Skeletal muscle cell (primary cell): ENCODE measurements at regions not wholly inside any gene's neighbourhood (a gene's known extent, or its start where the extent isn't known, plus 50 kb on each side); places are given as distances from the start of the nearest gene placed in this dataset.

Source experiments
- DNase-seq: peaks from one replicate; pipeline ENCODE4 v3.0.0-alpha.2; 2010; ENCODE audit warnings: low read depth
- H3K4me3 ChIP-seq: 2 replicates; pipeline ENCODE4 v1.5.1; 2011; ENCODE audit warnings: low read depth, mild to moderate bottlenecking, control low read depth, low read length, moderate library complexity

DNA sequence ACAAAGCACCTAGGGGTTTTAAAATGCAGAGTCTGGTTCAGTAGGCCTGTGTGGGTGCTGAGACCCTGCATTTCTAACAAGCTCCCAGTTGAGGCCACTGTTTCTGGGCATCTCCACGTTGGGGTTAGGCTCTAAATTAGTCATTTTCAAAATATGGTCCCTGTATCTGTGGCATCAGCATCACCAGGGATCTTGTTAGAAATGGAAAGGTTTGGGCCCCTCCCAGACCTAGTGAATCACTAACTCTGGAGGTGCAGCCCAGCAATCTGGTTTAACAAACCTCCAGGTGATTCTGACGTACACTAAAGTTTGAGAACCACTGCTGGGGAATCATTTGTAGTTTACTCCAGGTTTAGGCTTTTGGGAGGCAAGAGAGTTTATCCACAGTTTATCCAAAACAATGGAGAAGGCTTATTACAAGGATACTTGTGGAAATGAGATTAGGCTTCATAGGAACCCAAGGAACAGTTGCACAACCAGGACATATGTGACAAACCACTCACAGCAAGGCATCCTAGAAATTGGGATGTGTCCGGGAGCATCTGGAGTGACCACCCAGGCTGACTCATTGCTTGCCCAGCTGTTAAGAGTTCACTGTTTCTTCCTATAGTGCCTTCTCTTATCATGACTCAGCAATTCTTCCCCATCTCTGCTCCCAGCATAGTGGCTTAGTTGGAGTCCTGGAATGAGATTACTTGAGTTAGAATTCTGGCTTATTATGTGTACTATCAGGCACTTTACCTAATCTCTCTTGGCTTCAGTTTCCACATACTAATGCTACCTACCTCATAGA lies 71.6 kb upstream of the STXBP6 start:
- no peak overlapping the region for H3K4me3 ChIP-seq
- DNase-seq, result peak; percentile 88

DNA sequence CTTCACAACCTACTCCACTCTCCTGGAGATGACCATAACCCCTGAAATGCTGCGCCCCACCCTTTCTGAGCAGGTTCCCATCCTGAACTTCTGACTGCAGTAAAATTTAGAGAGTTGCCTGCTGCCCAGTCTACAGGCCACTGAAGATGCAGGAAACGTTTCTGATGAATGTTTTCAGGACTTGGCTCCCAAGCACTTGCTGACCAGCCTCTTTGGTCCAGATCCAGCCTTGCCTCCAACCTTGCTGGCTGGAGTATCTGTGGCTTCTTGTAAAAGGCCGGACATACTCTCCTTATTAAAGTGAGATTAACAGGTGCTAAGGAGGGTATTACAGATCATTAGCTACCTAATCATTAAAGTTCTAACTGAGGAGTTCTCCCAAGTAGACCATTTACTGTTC lies 70.3 kb upstream of the STXBP6 start:
- no peak overlapping the region for H3K4me3 ChIP-seq
- DNase-seq, result no peak

DNA sequence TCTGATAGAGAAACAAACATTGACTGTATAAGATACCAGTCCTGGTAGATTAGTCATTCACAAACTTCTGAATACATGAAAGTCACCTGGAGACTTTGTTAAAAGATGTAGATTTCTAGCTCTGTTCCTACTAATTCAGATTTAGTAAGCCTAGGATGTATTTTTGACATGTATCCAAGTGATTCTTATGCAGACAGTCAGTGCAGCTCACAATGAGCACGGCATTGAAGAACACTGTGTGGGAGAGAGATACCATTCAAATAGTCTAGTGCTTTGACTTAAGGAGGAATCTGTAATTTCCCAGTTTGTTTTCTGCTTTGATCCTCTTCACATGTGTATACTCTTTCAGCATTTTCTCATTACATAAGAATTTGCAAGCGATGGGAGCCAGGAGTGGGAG lies 68.7 kb upstream of the STXBP6 start:
- H3K4me3 ChIP-seq, result no peak overlapping the region
- no peak for DNase-seq

DNA sequence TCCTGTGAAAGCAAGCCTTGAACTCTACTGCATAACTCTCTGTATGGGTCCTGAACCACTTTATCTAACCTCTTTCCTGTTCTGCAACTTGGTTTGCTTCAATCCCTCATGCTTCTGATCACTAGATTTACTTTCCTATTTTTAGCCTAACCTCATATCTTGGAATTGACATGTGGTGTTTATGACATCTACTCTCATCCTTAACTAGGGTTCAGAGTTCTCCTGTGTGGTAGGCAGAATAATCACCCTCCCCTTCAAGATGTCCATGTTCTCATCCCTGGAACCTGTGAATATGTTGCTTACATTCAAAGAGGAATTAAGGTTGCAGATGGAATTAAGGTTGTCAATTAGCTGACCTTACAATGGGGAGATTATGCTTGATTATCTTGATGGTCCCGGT lies 67.4 kb upstream of the STXBP6 start:
- no peak for DNase-seq
- no peak overlapping the region for H3K4me3 ChIP-seq

DNA sequence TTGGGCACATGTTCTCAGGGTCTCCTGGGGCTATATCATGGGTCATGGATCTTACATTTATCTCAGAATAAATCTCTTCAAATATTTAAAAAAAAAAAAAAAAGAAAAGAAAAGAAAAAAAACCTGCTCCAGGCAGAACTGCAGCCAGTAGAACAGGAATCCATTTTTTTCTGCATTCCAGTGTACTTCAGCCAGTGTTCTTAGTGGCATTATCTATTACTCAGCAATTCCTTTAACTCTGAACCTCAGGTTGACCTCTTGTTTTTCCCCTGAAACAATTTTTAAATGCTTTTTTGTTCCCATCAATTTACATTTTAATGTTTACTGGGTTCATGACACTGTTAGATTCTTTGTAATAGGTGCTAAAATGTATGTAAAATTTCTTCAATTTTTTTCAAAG lies 66.7 kb upstream of the STXBP6 start:
- no peak overlapping the region for H3K4me3 ChIP-seq

DNA sequence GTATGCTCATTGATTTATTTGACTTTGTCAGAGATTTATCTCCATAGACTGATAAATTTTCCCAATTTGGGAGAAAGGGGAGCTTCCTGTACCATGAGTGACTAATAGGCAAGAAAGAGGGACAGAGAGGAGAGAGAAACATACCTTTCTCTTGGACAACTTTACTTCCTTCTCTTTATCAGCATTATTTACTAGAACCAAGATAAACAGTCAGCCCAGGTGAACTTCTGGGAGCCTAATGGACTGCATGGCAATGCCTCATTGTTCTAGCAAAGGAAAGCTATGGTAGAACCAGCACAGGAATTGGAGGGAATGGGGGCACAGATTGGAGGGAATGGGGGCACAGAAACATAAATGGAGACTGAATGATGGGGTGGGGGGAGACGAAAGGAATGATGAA lies 63.4 kb upstream of the STXBP6 start:
- no peak for DNase-seq
- no peak overlapping the region for H3K4me3 ChIP-seq

More for the DNA sequence above, 66.7 kb upstream of the STXBP6 start:
- DNase-seq, result no peak

DNA sequence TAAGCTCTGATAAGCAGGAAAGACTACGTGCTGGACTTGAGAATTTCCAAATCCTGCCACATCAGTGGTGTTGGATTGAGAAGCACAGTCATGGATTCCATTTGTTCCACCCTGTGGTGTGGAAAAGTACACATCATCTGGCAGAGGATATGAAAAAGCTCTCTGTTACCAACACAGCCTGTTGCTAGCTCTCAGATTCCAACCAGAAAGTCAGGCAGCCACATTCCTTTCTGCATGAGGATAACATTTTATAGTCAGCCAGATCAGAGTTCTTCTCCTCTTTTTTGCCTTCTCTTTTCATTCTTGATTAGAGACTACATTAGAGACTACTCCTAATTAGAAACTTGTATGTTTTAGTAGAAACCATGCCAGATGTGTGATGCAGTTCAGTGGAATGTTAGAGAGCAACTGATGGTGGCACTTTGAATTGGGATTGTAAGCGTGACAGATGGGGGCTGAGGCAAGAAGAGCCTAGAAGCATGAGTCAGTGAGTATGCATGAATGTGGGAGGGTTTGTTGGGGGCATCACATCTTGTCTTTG lies 61.2 kb upstream of the STXBP6 start:
- DNase-seq, result peak; percentile 94
- no peak overlapping the region for H3K4me3 ChIP-seq

DNA sequence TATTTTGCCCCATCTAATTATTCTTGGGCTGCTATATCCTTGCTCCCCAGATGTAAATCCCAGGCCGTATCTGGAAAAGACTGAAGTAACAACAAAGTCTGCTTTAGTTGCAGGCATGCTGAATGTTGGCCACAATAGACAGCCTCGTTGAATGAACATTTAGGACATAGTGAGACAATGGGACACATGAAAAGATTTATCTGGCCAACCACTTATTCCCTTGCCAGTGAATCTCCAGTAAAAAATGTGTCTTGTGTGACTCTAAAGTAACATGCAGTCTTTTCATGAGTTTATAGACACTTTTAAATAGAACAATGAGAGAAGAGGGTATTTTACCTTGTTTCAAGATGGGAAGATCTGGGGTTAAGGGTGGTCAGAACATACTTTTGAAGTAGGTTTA lies 60.2 kb upstream of the STXBP6 start:
- H3K4me3 ChIP-seq, result no peak overlapping the region
- no peak for DNase-seq

DNA sequence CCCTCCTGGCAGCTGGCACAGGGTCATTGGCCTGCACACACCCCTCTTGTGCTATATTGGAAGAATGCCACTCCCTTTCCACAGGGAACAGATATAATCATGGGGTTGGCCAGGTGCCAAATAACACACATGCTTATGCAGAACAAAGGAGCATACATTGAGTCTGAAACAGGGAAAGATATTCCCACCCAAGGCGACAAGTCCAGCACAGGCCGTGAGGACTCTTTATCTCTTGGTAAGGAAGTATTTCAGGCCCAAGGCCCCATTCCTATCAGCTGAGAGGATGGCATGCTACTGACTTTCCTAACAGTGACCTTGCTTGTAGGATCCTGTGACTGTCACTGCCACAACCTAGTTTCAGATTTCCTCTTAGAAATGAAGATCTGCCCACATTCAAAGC lies 59.0 kb upstream of the STXBP6 start:
- no peak overlapping the region for H3K4me3 ChIP-seq
- DNase-seq, result no peak

DNA sequence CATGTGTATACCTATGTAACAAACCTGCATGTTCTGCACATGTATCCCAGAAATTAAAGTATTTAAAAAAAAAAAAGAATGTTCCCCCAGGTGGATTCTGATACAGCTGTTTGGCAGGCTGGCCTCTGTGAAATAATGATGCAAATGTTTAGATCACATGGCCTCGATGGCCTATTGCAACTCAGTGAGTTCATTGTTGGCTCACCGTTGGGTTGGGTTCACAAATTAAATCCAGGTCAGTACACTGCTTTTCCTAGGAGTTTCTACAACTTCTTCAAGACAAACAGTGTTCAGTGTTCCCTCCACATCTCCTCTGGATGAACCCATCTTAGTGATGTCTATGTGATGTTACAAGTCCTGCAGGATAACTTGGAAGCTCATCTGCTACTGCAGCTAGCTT lies 58.3 kb upstream of the STXBP6 start:
- H3K4me3 ChIP-seq, result no peak overlapping the region
- no peak for DNase-seq

DNA sequence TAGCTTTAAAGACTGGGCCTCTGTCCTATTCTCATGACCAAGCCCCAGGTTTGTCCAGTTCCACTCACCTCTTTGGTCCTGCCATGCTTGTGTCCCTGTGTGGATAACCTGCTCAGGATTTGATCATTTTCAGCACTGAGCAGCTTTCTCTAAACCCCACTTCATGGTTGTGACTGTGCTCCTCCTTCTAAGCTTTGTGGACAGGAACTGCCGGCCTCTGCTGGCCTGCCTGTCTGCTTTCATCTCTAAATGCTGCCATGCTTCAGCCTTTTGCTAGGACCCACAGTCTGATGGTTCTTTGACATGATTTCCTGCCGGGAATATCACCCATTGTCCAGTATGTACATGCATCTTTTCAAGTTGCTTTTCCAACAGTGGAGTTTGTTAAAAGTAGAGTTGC lies 53.9 kb upstream of the STXBP6 start:
- no peak overlapping the region for H3K4me3 ChIP-seq
- DNase-seq, result no peak

DNA sequence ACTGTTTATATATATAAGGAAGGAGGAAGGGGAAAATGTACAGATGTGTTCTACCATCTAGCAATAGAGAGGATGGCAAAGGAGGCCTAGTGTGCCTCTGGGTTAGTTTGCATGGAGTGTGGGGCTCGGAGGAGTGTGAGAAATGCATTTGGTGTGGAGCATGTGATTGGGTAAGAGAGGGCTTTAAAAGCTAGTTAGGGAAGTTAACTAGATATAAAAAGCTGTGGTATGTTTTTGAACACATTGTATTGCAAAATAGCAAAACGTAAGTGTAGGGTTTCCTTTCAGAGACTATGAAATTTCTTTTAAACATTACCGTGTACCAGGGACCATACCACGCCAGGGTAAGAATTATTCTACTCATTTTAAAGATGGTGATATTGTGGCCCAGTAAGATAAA lies 53.3 kb upstream of the STXBP6 start:
- H3K4me3 ChIP-seq, result no peak overlapping the region
- no peak for DNase-seq

DNA sequence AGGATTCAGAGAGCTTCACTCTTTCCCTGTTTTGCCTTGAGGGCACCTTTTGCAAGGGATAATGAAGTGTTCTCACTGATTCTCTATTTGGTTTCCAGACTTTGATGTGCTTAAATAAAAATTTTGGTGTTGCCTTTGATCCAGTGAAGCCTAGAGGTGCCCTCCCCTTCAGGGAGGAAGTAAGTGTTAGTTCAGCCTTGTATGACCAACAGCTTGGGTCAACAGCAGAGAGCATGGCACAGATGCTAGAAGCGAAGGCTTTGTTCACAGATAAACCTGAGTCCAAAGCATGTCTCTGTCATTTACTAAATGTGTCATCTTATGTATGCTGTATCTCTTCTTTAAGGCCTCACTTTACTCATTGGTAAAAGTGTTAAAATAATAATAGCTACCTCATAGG lies 52.8 kb upstream of the STXBP6 start:
- DNase-seq, result no peak
- no peak overlapping the region for H3K4me3 ChIP-seq

DNA sequence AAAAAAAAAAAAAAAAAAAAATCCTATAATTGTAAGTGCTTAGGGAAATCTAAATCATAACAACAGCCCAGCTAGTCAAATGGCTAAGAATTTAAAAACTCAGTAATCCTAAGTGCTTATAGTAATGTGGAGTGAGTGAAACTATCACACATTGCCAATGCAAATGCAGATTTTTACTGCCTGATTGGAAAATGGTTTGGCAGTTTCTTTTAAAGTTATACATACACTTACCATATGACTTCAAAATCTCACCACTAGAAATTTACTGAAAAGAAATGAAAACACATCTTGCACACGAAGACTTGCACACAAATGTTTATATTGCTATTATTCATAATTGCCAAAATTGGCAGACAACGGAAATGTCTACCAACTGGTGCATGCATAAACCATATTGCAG lies 51.3 kb upstream of the STXBP6 start:
- H3K4me3 ChIP-seq, result no peak overlapping the region
- no peak for DNase-seq
